ENCODE measurements at regions not wholly inside any gene's neighbourhood (a gene's known extent, or its start where the extent isn't known, plus 50 kb on each side); places are given as distances from the start of the nearest gene placed in this dataset.

DNA sequence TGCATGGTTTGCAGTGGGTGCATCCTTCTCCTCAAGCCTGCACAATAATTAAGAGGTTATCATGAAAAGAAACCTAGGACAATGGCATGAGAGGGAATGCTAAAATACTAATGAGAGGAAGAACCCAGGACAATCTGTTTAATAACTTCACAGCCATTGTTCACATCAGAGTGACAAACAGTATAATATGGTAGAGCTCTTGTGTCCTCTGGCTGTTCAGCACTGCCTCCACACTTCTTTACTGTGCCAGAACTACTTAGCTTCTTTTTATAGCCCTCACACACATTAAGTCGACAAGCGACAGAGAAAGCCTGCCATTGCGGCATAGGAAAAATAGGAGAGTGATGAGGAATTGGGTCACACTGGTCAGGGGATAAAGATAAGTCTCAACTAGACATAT lies 65.0 kb upstream of the MEIS2 start:
- DNase-seq (ENCODE audit: low spot score), result no peak

- no peak for DNase-seq (ENCODE audit: low spot score)
Measured at GRCh38 chr15:37166402-37166801, 66.1 kb upstream of the MEIS2 start.

GRCh38 chr15:37181339-37181738 lies 81.0 kb upstream of the MEIS2 start:
- DNase-seq (ENCODE audit: low spot score), result no peak

DNA sequence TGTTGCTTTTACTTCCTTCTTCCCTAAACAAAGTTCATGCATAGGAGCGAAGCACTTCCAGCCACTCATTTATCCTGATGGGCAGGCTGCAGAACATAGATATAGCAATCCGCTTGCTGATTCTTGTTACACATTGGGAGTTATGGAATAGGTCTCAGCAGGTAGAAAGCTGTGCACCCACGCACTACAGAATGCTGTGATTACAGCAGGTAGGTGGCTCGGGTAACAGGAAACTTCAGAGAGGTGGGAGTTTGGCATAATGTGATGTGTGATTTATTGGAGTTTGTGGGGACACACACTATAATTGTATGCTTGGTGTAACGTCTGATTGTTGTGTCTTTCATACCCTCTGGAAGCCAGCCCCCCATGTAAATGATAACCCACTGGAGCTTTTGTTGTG lies 99.2 kb upstream of the MEIS2 start:
- no peak for DNase-seq (ENCODE audit: low spot score)

GRCh38 chr15:37203050-37203449 lies 102.7 kb upstream of the MEIS2 start:
- DNase-seq (ENCODE audit: low spot score), result no peak

- no peak for DNase-seq (ENCODE audit: low spot score)
Measured at GRCh38 chr15:37204692-37205091, 104.3 kb upstream of the MEIS2 start.

- DNase-seq (ENCODE audit: low spot score), result no peak
Measured at GRCh38 chr15:37206690-37207089, 106.3 kb upstream of the MEIS2 start.

DNA sequence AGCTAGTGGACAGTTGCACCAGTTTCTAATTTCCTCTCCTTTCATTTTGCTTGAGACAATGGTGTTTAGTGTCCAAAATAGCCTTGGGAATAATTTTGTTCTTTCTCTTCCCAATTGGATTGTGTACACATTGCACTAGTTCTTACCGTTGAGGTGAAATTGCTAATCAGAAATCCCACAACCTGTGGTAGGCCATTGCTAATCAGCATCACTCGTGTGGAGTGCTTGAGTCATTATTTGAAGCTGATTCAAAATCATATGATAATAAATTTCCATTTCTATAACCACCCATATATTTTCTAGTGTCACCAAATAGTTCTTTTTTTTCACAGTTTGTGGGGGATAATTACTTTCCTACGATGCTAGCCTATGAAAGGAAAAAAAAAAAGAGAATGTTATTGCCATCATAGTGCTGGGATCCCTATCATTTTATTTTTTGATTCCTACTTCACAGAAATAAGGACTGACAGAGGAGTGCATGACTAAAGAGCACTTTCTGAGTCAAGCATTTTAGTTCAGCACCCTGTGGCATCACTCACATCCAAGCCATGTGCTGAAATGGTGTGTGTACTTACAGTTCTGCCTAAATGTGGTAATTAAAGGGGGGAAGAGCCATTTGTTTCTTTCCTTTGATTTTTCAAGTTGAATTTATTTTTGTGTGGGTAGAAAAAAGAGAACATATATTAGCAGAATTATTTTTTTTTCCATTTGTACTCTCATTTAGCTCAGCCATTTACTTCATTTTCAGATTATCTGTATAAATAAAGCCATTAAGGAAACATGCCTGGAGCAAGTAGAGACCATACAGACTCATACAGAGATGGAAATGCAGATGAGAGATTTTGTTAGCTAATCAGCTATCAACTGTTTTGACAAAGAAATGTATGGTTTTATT lies 108.0 kb upstream of the MEIS2 start:
- DNase-seq (ENCODE audit: low spot score), result no peak

DNA sequence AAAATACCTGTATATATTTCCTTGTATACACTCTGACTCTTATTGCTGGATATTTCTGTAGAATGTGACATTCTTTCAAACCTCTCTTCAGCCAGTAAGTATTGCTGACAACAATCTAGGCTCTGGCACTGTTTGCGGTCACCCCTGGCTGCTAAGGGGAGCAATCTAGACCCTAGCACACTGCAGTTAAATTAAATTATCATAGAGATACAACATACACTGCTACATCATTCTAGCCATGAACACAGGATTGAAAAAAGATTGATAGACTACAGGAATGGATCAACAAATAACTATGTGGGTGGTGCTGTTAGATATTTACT lies 108.7 kb upstream of the MEIS2 start:
- no peak for DNase-seq (ENCODE audit: low spot score)

DNA sequence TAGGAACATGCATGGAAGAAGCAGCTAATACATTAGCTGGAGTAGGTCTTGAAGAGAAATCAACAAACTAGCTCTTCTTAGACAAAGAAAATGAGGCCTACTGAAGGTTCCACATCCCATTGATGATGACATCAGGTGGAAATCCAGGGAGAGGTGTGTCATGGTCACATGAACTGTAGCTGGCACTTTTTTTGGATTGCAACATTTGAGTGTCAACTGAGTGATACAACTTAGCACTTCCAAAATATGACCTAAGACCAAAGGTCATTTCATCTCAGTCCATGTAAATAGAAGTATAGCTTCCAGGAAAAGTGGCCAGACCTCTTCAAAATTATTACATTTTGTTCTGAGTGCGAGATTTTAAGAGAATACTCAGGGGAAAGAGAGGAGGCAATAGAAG lies 117.2 kb upstream of the MEIS2 start:
- no peak for DNase-seq (ENCODE audit: low spot score)

DNA sequence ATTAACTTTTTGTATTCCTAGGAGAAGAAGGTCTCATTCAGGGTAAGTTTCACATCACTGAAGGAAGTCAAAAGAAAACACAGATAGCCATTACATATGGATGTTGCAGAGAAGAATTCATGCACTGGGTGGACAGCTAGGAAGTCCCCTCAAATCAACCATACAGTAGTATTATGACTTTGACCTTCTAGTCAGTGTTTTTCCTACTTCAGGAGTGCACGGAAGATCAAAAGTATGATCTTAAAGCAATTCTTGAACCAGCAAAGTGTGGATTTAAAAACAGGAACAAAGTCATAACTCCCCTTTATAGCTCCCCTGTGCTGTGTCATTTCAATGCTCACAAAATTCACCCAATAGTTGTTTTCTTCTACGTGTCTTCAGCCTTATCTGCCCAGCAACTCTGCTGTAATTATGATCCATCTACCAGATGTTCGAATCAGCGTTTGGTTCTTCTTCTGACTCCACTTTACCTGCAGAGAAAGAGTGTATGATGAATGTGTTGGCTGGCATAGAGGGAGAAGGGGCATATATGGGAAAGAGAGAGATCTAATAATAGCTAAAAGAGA lies 118.1 kb upstream of the MEIS2 start:
- no peak for DNase-seq (ENCODE audit: low spot score)

DNA sequence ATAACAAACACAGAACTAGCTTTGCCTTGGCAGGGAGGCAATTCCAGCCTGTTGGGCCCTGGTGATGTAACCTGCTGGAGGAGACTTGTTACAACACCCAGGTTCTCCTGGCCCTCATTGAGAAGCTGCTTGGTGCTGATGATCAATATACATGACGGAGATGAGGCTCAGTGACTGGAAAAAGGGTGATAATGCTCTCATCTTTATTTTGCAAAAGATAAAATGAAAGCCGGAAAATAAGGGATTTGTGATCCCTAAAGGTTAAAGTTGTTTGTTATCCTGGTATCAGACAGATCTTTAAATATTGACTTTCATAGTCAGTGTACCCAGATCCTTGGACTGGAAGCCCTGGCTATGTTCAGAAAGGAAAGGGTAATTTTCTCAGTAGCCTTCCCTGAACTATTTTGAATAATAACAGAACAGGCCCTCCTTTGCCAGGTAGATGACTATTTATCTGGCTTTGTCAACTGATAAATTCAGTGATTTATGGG lies 118.9 kb upstream of the MEIS2 start:
- DNase-seq (ENCODE audit: low spot score), result no peak

DNA sequence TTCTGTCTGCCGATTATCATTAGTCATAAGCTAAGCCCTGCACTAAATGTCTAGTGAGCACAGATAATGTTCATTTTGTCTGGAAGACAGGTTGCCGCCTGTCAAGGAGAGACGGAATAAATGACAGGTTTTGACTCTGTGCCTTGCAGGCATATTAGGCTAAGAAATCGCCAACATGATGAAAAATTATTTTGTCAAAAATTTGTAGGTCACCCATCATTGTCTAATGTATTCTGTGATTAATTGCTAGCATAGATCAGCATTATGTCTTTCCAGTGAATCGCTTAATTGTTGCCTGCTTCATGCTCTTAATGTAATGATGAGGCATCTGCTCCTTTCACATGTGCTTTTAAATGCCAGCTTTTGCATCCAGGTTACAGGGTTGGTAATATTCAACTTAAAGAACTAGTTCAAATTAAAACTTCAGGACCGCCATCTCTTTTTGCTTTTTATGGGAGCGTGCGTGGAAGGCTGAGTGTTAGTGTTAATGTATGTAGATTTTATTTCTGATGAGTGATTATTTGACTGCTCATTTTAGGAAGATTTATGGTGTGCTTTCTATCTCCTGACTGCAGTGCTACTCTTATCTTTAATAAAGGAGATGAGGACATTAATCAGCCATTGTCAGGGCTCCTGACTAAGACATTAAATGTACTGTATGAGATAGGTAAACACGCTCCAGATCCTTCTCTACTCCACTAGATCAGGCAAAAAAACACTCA lies 120.8 kb upstream of the MEIS2 start:
- DNase-seq (ENCODE audit: low spot score), result no peak

DNA sequence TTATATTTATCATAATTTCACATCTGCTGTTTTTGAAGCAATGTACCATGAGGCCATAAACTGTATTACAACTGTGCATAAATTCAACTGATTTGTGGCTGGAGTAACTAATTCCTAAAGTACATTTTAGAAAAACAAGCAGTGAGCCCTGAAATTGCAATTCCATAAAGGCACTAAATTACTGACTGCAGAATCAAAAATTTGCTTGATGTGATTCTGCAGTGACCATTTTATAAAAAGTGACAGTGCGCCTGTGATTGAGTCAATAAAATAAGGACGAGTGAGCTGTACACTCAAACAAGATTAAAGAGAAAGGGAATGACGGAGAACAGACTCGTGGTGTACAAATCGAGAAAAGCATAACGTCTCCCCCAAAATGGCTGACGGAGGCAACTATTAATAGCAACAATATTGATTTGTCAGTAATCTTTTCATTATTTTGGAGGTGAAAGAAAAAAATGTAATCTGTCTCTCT lies 121.4 kb upstream of the MEIS2 start:
- DNase-seq (ENCODE audit: low spot score), result no peak

GRCh38 chr15:37223089-37223488 lies 122.7 kb upstream of the MEIS2 start:
- DNase-seq (ENCODE audit: low spot score), result no peak

DNA sequence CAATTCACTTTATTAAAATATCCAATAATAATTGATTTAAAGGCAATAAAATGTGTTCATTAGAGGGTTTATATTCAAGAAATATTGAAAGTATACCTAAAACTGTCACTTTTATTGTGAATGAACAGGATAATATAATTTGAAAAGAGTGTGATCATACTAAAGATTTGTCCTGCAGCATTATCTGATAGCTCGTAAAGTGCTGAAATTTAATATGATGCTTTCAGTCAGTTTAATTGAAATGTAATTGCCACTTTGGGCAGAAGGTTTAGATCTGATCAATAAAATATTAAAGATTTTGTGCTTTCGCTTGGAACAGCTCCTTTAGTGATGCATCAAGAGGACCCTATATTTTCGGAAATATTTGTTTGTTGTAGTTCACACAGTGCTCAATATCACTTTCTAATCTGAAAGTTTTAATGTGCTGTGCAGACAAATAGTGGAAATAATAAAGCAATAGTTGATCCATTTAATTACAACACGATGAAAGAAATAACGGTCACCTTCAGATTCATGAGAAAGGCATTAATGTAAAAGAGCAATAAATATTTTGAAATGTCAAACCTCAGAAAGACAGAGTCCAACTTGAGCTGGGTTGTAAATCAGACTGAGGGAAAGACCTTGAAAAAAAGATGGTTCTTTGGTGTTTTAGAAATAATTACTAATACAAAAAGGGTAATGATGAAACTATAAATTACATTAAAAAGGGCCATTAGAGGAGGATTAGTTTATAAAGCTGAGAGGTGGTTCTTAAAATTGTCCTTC lies 129.7 kb upstream of the MEIS2 start:
- DNase-seq (ENCODE audit: low spot score), result no peak

- DNase-seq (ENCODE audit: low spot score), result no peak
Measured at GRCh38 chr15:37245358-37245757, 145.0 kb upstream of the MEIS2 start.

GRCh38 chr15:37246065-37246464 lies 145.7 kb upstream of the MEIS2 start:
- no peak for DNase-seq (ENCODE audit: low spot score)

DNA sequence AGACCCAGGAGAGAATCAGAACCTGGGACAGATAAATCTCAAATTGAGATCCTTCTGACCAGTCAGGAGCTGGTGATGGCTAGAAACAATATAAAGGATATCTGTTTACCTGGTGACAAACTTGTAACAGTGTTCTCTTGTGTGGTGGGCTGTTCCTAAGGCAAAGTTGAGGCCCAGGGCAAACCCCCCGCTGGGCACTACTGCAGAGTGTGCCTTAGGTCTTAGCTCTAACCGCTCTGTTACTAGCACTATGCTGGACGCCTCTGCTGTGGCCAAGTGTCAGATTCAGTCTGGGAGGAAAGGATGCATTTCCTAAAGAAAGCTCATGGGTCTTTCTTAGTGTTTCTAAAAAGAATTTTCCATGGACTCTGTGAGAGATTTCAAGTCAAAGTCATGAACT lies 146.5 kb upstream of the MEIS2 start:
- DNase-seq (ENCODE audit: low spot score), result no peak

DNA sequence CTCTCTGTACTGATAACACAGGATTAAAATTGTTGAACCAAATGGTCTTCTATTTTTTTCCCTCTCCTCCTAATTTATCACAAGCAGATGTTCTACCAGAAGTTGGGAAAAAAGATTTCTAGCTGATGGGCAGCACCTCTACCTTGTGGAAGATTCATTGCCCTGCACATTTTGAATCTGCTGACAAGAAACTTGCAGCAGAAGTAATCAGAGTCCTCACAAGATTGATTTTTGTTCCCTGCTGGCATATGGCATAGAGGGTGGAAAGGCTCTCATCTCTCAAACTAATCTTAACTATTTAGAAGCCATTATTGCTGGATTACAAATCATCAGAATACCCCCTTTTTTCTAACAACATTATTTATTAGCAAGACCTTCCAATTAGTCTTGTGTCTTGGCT lies 148.9 kb upstream of the MEIS2 start:
- no peak for DNase-seq (ENCODE audit: low spot score)

DNA sequence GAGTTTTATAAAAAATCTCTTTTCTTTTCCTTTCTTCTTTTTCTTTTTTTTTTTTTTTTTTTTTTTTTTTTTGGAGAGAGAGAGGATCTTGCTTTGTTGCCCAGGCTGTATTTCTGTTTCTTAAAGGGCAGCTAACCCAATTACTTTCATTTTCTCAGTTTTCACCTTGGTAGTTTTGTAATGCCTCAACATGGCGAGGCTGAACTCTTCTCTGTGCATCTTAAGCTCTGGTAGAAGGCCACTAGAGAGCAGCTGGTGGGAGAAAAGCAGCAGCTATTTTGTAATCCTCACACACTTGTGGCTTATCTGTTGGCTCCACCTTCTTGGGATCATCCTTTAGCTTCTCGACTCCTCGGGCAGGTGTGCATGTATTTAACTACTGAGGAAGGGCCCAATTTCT lies 152.2 kb upstream of the MEIS2 start:
- no peak for DNase-seq (ENCODE audit: low spot score)

- DNase-seq (ENCODE audit: low spot score), result no peak
Measured at GRCh38 chr15:37253877-37254276, 153.5 kb upstream of the MEIS2 start.
